NCI-H446 (cell line): ENCODE measurements at regions not wholly inside any gene's neighbourhood (a gene's known extent, or its start where the extent isn't known, plus 50 kb on each side); places are given as distances from the start of the nearest gene placed in this dataset.
"Not testable (repeated sequence)": the region's sequence is repeated elsewhere in the genome, so short reads cannot be mapped to it uniquely, and the experiment has no call there.

ENCODE experiments used
- DNase-seq, 2 experiments: peaks; one replicate each; lab custom pipeline; 2025; lab: John Stamatoyannopoulos, UW

- DNase-seq, result no peak
Measured at GRCh38 chr12:90593596-90594295, 361.2 kb downstream of the CCER1 start.

- DNase-seq, result no peak
Measured at GRCh38 chr12:90589956-90590355, 365.0 kb downstream of the CCER1 start.

- no peak for DNase-seq
Measured at GRCh38 chr12:90585640-90586304, 369.2 kb downstream of the CCER1 start.

- DNase-seq, result no peak
Measured at GRCh38 chr12:90576707-90577106, 378.3 kb downstream of the CCER1 start.

GRCh38 chr12:90575995-90576394, 379.0 kb downstream of the CCER1 start:
- no peak for DNase-seq

GRCh38 chr12:90574676-90575075, 380.3 kb downstream of the CCER1 start:
- no peak for DNase-seq

- no peak for DNase-seq
Measured at GRCh38 chr12:90572778-90573177, 382.2 kb downstream of the CCER1 start.

GRCh38 chr12:90569685-90570084, 385.3 kb downstream of the CCER1 start:
- DNase-seq, result peak in 1 of 2 experiments; percentile 7

- peak in 1 of 2 experiments; percentile 16 for DNase-seq
Measured at GRCh38 chr12:90562671-90563070, 392.3 kb downstream of the CCER1 start.

- DNase-seq, result no peak
Measured at GRCh38 chr12:90548595-90548994, 406.4 kb downstream of the CCER1 start.

- DNase-seq, result peak in 1 of 2 experiments; percentile 54
Measured at GRCh38 chr12:90546511-90546910, 408.5 kb downstream of the CCER1 start.

GRCh38 chr12:90543841-90544240, 411.1 kb downstream of the CCER1 start:
- peak in 1 of 2 experiments; percentile 9 for DNase-seq

GRCh38 chr12:90543374-90543773, 411.6 kb downstream of the CCER1 start:
- peak in 1 of 2 experiments; percentile 4 for DNase-seq

GRCh38 chr12:90542852-90543251, 412.1 kb downstream of the CCER1 start:
- DNase-seq, result not testable (repeated sequence)

- DNase-seq, result not testable (repeated sequence)
Measured at GRCh38 chr12:90533828-90534227, 421.1 kb downstream of the CCER1 start.

GRCh38 chr12:90520002-90520734, 434.8 kb downstream of the CCER1 start:
- DNase-seq, result no peak

GRCh38 chr12:90519285-90519684, 435.7 kb downstream of the CCER1 start:
- DNase-seq, result no peak

GRCh38 chr12:90515199-90516175, 439.5 kb downstream of the CCER1 start:
- DNase-seq, result no peak

- DNase-seq, result no peak
Measured at GRCh38 chr12:90514325-90514724, 440.7 kb downstream of the CCER1 start.

- no peak for DNase-seq
Measured at GRCh38 chr12:90512518-90512917, 442.5 kb downstream of the CCER1 start.

GRCh38 chr12:90510948-90511347, 444.0 kb downstream of the CCER1 start:
- no peak for DNase-seq

GRCh38 chr12:90504806-90505205, 450.2 kb downstream of the CCER1 start:
- no peak for DNase-seq
